H9 (cell line): ENCODE measurements at regions not wholly inside any gene's neighbourhood (a gene's known extent, or its start where the extent isn't known, plus 50 kb on each side); places are given as distances from the start of the nearest gene placed in this dataset.

Source experiments
- DNase-seq: peaks from one replicate; pipeline ENCODE4 v3.0.0-alpha.2; 2017
- H2AFZ ChIP-seq: one replicate; pipeline ENCODE4 v1.6.1; 2013; ENCODE audit warnings: mild to moderate bottlenecking, low read length, control low read depth, moderate library complexity
- H2AK5ac ChIP-seq: 2 replicates; pipeline ENCODE4 v1.6.1; 2013; ENCODE audit warnings: low read length, control low read depth, mixed read lengths; ENCODE audit not compliant: insufficient read length
- H2BK120ac ChIP-seq: one replicate; pipeline ENCODE4 v1.6.1; 2013; ENCODE audit warnings: low read depth, mild to moderate bottlenecking, low read length, control low read depth, inconsistent platforms; ENCODE audit not compliant: poor library complexity, severe bottlenecking
- H2BK12ac ChIP-seq: 2 replicates; pipeline ENCODE4 v1.6.1; 2013; ENCODE audit warnings: low read length, control low read depth, mixed read lengths, low read depth; ENCODE audit not compliant: insufficient read length
- H2BK15ac ChIP-seq: 2 replicates; pipeline ENCODE4 v1.6.1; 2013; ENCODE audit warnings: low read depth, low read length, control low read depth
- H2BK20ac ChIP-seq: one replicate; pipeline ENCODE4 v1.6.1; 2013; ENCODE audit warnings: low read depth, mild to moderate bottlenecking, low read length, control low read depth, inconsistent platforms; ENCODE audit not compliant: poor library complexity, severe bottlenecking
- H2BK5ac ChIP-seq: 2 replicates; pipeline ENCODE4 v1.6.1; 2013; ENCODE audit warnings: low read length, control low read depth, mixed read lengths; ENCODE audit not compliant: insufficient read length
- H3K14ac ChIP-seq: 2 replicates; pipeline ENCODE4 v1.6.1; 2013; ENCODE audit warnings: low read length, control low read depth; ENCODE audit not compliant: insufficient read depth
- H3K18ac ChIP-seq: 2 replicates; pipeline ENCODE4 v1.6.1; 2013; ENCODE audit warnings: low read depth, mild to moderate bottlenecking, mixed read lengths, low read length, control low read depth; ENCODE audit not compliant: insufficient read length
- H3K23ac ChIP-seq: 2 replicates; pipeline ENCODE4 v1.6.1; 2013; ENCODE audit warnings: low read length, control low read depth, mixed read lengths, low read depth; ENCODE audit not compliant: insufficient read length
- H3K23me2 ChIP-seq: 2 replicates; pipeline ENCODE4 v1.6.1; 2013; ENCODE audit warnings: low read depth, mild to moderate bottlenecking, mixed read lengths, low read length, control low read depth; ENCODE audit not compliant: insufficient read length, poor library complexity, severe bottlenecking
- H3K27ac ChIP-seq: 2 replicates; pipeline ENCODE4 v1.5.1; 2013; ENCODE audit warnings: low read length, control low read depth, mixed read lengths, low read depth; ENCODE audit not compliant: insufficient read length
- H3K27me3 ChIP-seq: 2 replicates; pipeline ENCODE4 v1.6.1; 2013; ENCODE audit warnings: low read length, control low read depth, inconsistent platforms; ENCODE audit not compliant: insufficient read depth
- H3K4ac ChIP-seq: 2 replicates; pipeline ENCODE4 v1.6.1; 2013; ENCODE audit warnings: low read depth, mild to moderate bottlenecking, control low read depth, inconsistent platforms, low read length, moderate library complexity
- H3K4me1 ChIP-seq: 2 replicates; pipeline ENCODE4 v1.6.1; 2013; ENCODE audit warnings: low read length, control low read depth, inconsistent platforms; ENCODE audit not compliant: insufficient read depth
- H3K4me2 ChIP-seq: 2 replicates; pipeline ENCODE4 v1.6.1; 2013; ENCODE audit warnings: low read length, control low read depth, mixed read lengths; ENCODE audit not compliant: insufficient read length, insufficient read depth
- H3K56ac ChIP-seq: 2 replicates; pipeline ENCODE4 v1.6.1; 2013; ENCODE audit warnings: low read depth, mild to moderate bottlenecking, mixed read lengths, low read length, control low read depth; ENCODE audit not compliant: insufficient read length
- H3K79me1 ChIP-seq: 2 replicates; pipeline ENCODE4 v1.6.1; 2013; ENCODE audit warnings: low read depth, mild to moderate bottlenecking, moderate library complexity, low read length, control low read depth, inconsistent platforms; ENCODE audit not compliant: insufficient read depth, poor library complexity, severe bottlenecking
- H3K79me2 ChIP-seq: 2 replicates; pipeline ENCODE4 v1.6.1; 2013; ENCODE audit warnings: low read length, control low read depth, inconsistent platforms; ENCODE audit not compliant: insufficient read depth
- H3K9ac ChIP-seq: 2 replicates; pipeline ENCODE4 v1.6.1; 2013; ENCODE audit warnings: low read length, control low read depth, mixed read lengths; ENCODE audit not compliant: insufficient read length; ENCODE audit errors: extremely low read depth
- H3K9me3 ChIP-seq: one replicate; pipeline ENCODE4 v1.6.1; 2013; ENCODE audit warnings: low read depth, low read length, inconsistent platforms; ENCODE audit not compliant: control insufficient read depth
- H3T11ph ChIP-seq: one replicate; pipeline ENCODE4 v1.6.1; 2013; ENCODE audit warnings: mild to moderate bottlenecking, low read length, control low read depth, inconsistent platforms
- H4K20me1 ChIP-seq: one replicate; pipeline ENCODE4 v1.6.1; 2013; ENCODE audit not compliant: control insufficient read depth, insufficient read length, insufficient read depth
- H4K5ac ChIP-seq: 2 replicates; pipeline ENCODE4 v1.6.1; 2013; ENCODE audit warnings: low read depth, mild to moderate bottlenecking, mixed read lengths, low read length, control low read depth; ENCODE audit not compliant: insufficient read length
- H4K8ac ChIP-seq: replicated peaks from 2 replicates; pipeline ENCODE4 v1.6.1; 2013; ENCODE audit warnings: low read length, control low read depth, mixed read lengths, low read depth; ENCODE audit not compliant: insufficient read length
- H4K91ac ChIP-seq: 2 replicates; pipeline ENCODE4 v1.6.1; 2013; ENCODE audit warnings: low read depth, mild to moderate bottlenecking, moderate library complexity, mixed read lengths, low read length, control low read depth; ENCODE audit not compliant: insufficient read length
- H3K27ac Mint-ChIP-seq, 3 experiments: 2 replicates in 2 of 3; 3 replicates in 1 of 3; pipeline ENCODE4 v1.8.0; 2020 to 2021; ENCODE audit warnings: mixed read lengths in 3 of 3, mild to moderate bottlenecking in 1 of 3, moderate library complexity in 1 of 3
- H3K27me3 Mint-ChIP-seq: 2 replicates; pipeline ENCODE4 v1.8.0; 2021; ENCODE audit warnings: low read depth, mild to moderate bottlenecking, moderate library complexity, mixed read lengths
- H3K36me3 Mint-ChIP-seq, 3 experiments: 2 replicates in 2 of 3; 3 replicates in 1 of 3; pipeline ENCODE4 v1.8.0; 2020 to 2021; ENCODE audit warnings: low read depth in 3 of 3, mixed read lengths in 3 of 3; ENCODE audit not compliant: insufficient read depth in 1 of 3
- H3K4me1 Mint-ChIP-seq, 2 experiments: 2 replicates each; pipeline ENCODE4 v1.8.0; 2020; ENCODE audit warnings: mixed read lengths in 2 of 2
- H3K4me3 Mint-ChIP-seq, 2 experiments: 2 replicates in 1 of 2; 3 replicates in 1 of 2; pipeline ENCODE4 v1.8.0; 2020 to 2021; ENCODE audit warnings: mild to moderate bottlenecking in 2 of 2, mixed read lengths in 2 of 2, moderate library complexity in 1 of 2
- H3K9me3 Mint-ChIP-seq, 2 experiments: 2 replicates in 1 of 2; 3 replicates in 1 of 2; pipeline ENCODE4 v1.8.0; 2020; ENCODE audit warnings: mild to moderate bottlenecking in 2 of 2, mixed read lengths in 2 of 2, moderate library complexity in 1 of 2
- CTCF ChIP-seq: fragments of 200-600 bp; sonication (generic); conservative IDR thresholded peaks from 3 replicates; pipeline ENCODE4 v1.8.0; 2021; ENCODE audit warnings: antibody characterized with exemption, mild to moderate bottlenecking
- WGBS: extraction: QIAGEN DNeasy Blood & Tissue Kit; methylation state at CpG from one replicate; pipeline ENCODE4 v1.1.7; 2013; ENCODE audit warnings: missing lambda C conversion rate, low lambda C conversion rate, mixed read lengths; ENCODE audit not compliant: insufficient read length; ENCODE audit errors: extremely low coverage; 5-methylcytosine and 5-hydroxymethylcytosine counted together

DNA sequence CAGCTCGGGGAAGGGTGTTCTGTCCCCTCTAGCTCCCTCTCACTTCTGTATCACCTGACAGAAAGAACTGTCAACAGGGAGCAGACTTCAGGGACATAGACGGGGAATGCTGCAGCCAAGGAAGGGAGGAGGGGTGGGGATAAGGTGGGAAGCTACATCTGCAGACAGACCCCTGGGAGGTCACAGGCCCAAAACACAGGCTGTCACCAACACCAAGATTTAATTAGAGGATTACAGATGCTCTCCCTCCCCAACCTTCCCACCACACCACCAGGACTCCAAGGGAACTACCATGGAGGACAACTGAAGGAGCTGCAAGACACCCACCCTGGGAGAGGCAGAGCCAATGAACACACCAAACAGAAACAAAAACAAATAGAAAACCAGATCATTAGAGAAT lies 425.2 kb upstream of the VSTM2A start:
- WGBS, result no CpG with 5 or more reads among the region's 2 CpGs
- H3K56ac ChIP-seq, result no peak overlapping the region

More for the DNA sequence above, 425.2 kb upstream of the VSTM2A start:
- no peak overlapping the region for H2AFZ ChIP-seq
- Mint-ChIP-seq H3K4me3 (no peak overlapping the region), H3K27ac (no peak overlapping the region), H3K9me3 (peaks cover 0 to under 1% of the 10 kb centered on the region in 2 experiments; a peak in 2 of 5 replicates), H3K4me1 (peaks cover 4 to 8% of the 10 kb centered on the region in 2 experiments; a peak in 1 of 4 replicates), H3K36me3 (no peaks in the 10 kb centered on the region), H3K27me3 (no peaks in the 10 kb centered on the region)
- no peak overlapping the region for H2BK15ac ChIP-seq
- no peak for DNase-seq
- H3K14ac ChIP-seq, result no peak overlapping the region
- no peaks in the 10 kb centered on the region for H3K4me1 ChIP-seq
- H2AK5ac ChIP-seq, result no peak overlapping the region
- H3K9me3 ChIP-seq, result no peaks in the 10 kb centered on the region
- no peak overlapping the region for H2BK120ac ChIP-seq
- H4K91ac ChIP-seq, result no peak overlapping the region
- H3K79me2 ChIP-seq, result no peaks in the 10 kb centered on the region
- no peaks in the 10 kb centered on the region for H3K27me3 ChIP-seq
- no peak overlapping the region for H3K27ac ChIP-seq
- no peak overlapping the region for H3K23ac ChIP-seq
- no peak overlapping the region for H2BK20ac ChIP-seq
- H3K4me2 ChIP-seq, result no peak overlapping the region
- H3K79me1 ChIP-seq, result no peaks in the 10 kb centered on the region
- no peak overlapping the region for H3T11ph ChIP-seq
- no peak overlapping the region for H2BK12ac ChIP-seq
- H4K20me1 ChIP-seq, result no peaks in the 10 kb centered on the region
- no peak overlapping the region for H2BK5ac ChIP-seq
- no peak overlapping the region for H4K5ac ChIP-seq
- no peaks in the 10 kb centered on the region for H3K23me2 ChIP-seq
- no peak overlapping the region for H3K4ac ChIP-seq
- no peak overlapping the region for H4K8ac ChIP-seq
- no peak overlapping the region for H3K9ac ChIP-seq
- no peak for TF ChIP-seq CTCF
- no peak overlapping the region for H3K18ac ChIP-seq
